GM18499 (cell line): ENCODE measurements at regions not wholly inside any gene's neighbourhood (a gene's known extent, or its start where the extent isn't known, plus 50 kb on each side); places are given as distances from the start of the nearest gene placed in this dataset.

Source experiments
- ATAC-seq: cut with Tn5 transposase; IDR thresholded peaks from one replicate; pipeline ENCODE4 v1.9.1; 2021; ENCODE audit warnings: moderate number of reproducible peaks; ENCODE audit not compliant: insufficient read depth, unreplicated experiment

GRCh38 chr13:109671919-109672318 lies 114.5 kb downstream of the IRS2 start:
- ATAC-seq: no peak

GRCh38 chr13:109670776-109671175 lies 115.6 kb downstream of the IRS2 start:
- ATAC-seq: no peak

GRCh38 chr13:109669956-109670355 lies 116.4 kb downstream of the IRS2 start:
- ATAC-seq: no peak

- ATAC-seq: no peak
These were observed 117.2 kb downstream of the IRS2 start for GRCh38 chr13:109669234-109669612.

- ATAC-seq: no peak
These were observed 117.8 kb downstream of the IRS2 start for GRCh38 chr13:109668433-109669233.

- no peak for ATAC-seq
These were observed 118.5 kb downstream of the IRS2 start for GRCh38 chr13:109667807-109668291.

- ATAC-seq: no peak
These were observed 119.3 kb downstream of the IRS2 start for GRCh38 chr13:109667056-109667455.

GRCh38 chr13:109666656-109667055 lies 119.7 kb downstream of the IRS2 start:
- ATAC-seq: no peak

- ATAC-seq: no peak
These were observed 120.6 kb downstream of the IRS2 start for GRCh38 chr13:109665781-109666249.

GRCh38 chr13:109665240-109665639 lies 121.1 kb downstream of the IRS2 start:
- no peak for ATAC-seq

- no peak for ATAC-seq
These were observed 129.0 kb downstream of the IRS2 start for GRCh38 chr13:109657395-109657794.

GRCh38 chr13:109656206-109656605 lies 130.2 kb downstream of the IRS2 start:
- no peak for ATAC-seq

- no peak for ATAC-seq
These were observed 130.8 kb downstream of the IRS2 start for GRCh38 chr13:109655611-109656010.

GRCh38 chr13:109655206-109655600 lies 131.2 kb downstream of the IRS2 start:
- no peak for ATAC-seq

GRCh38 chr13:109654341-109655205 lies 131.8 kb downstream of the IRS2 start:
- ATAC-seq: no peak

GRCh38 chr13:109652531-109652930 lies 133.9 kb downstream of the IRS2 start:
- ATAC-seq: no peak

- ATAC-seq: no peak
These were observed 134.5 kb downstream of the IRS2 start for GRCh38 chr13:109651854-109652253.

GRCh38 chr13:109651311-109651710 lies 135.1 kb downstream of the IRS2 start:
- no peak for ATAC-seq

- no peak for ATAC-seq
These were observed 135.5 kb downstream of the IRS2 start for GRCh38 chr13:109650861-109651260.

- ATAC-seq: no peak
These were observed 136.7 kb downstream of the IRS2 start for GRCh38 chr13:109649713-109650112.

- no peak for ATAC-seq
These were observed 138.7 kb downstream of the IRS2 start for GRCh38 chr13:109647699-109648098.
